Keratinocyte (primary cell): ENCODE measurements at regions not wholly inside any gene's neighbourhood (a gene's known extent, or its start where the extent isn't known, plus 50 kb on each side); places are given as distances from the start of the nearest gene placed in this dataset.

Source experiments
- DNase-seq: peaks from one replicate; pipeline ENCODE4 v3.0.0-alpha.2; 2011; ENCODE audit warnings: low read depth, missing footprints, low spot score
- FAIRE-seq: peaks from 2 replicates; lab custom pipeline; 2011; peaks lifted over from hg19 to GRCh38; lab: Jason Lieb, UNC
- H2AFZ ChIP-seq: 2 replicates; pipeline ENCODE4 v1.6.0; 2012; ENCODE audit warnings: low read length, control low read depth, inconsistent platforms; ENCODE audit not compliant: control insufficient read depth
- H3K27ac ChIP-seq: 2 replicates; pipeline ENCODE4 v1.5.1; 2011; ENCODE audit warnings: low read length; ENCODE audit not compliant: control insufficient read depth, insufficient read depth
- H3K27me3 ChIP-seq: 3 replicates; pipeline ENCODE4 v1.6.0; 2011; ENCODE audit warnings: low read length; ENCODE audit not compliant: control insufficient read depth, insufficient read depth; ENCODE audit errors: extremely low read depth
- H3K36me3 ChIP-seq, 2 experiments: 2 replicates in 1 of 2; 3 replicates in 1 of 2; pipeline ENCODE4 v1.5.1; 2011; ENCODE audit warnings: low read length in 2 of 2, mild to moderate bottlenecking in 1 of 2; ENCODE audit not compliant: control insufficient read depth in 2 of 2, insufficient read depth in 2 of 2; ENCODE audit errors: extremely low read depth in 1 of 2
- H3K4me1 ChIP-seq: 3 replicates; pipeline ENCODE4 v1.5.1; 2011; ENCODE audit warnings: low read length; ENCODE audit not compliant: control insufficient read depth, insufficient read depth; ENCODE audit errors: extremely low read depth
- H3K4me2 ChIP-seq: 3 replicates; pipeline ENCODE4 v1.6.0; 2011; ENCODE audit warnings: low read depth, low read length; ENCODE audit not compliant: control insufficient read depth, insufficient read depth; ENCODE audit errors: extremely low read depth
- H3K4me3 ChIP-seq, 3 experiments: fragments of 200-600 bp in 1 of 3; sonication (generic) in 1 of 3; 2 replicates in 2 of 3; 3 replicates in 1 of 3; pipeline ENCODE4 v1.5.1; 2011 to 2016; ENCODE audit warnings: low read length in 3 of 3, mild to moderate bottlenecking in 3 of 3, control low read depth in 2 of 3, inconsistent platforms in 1 of 3, low read depth in 1 of 3, mixed read lengths in 1 of 3, mixed run types in 1 of 3, moderate library complexity in 1 of 3; ENCODE audit not compliant: control insufficient read depth in 2 of 3, insufficient read depth in 2 of 3; ENCODE audit errors: extremely low read depth in 1 of 3
- H3K79me2 ChIP-seq: 2 replicates; pipeline ENCODE4 v1.6.0; 2012; ENCODE audit warnings: low read length; ENCODE audit not compliant: control insufficient read depth, insufficient read depth
- H3K9ac ChIP-seq: 3 replicates; pipeline ENCODE4 v1.6.0; 2011; ENCODE audit warnings: low read length; ENCODE audit not compliant: control insufficient read depth, insufficient read depth; ENCODE audit errors: extremely low read depth
- H3K9me1 ChIP-seq: 3 replicates; pipeline ENCODE4 v1.6.0; 2011; ENCODE audit warnings: low read length; ENCODE audit not compliant: control insufficient read depth, insufficient read depth; ENCODE audit errors: extremely low read depth
- H3K9me3 ChIP-seq: 2 replicates; pipeline ENCODE4 v1.5.1; 2012; ENCODE audit warnings: low read depth, low read length; ENCODE audit not compliant: control insufficient read depth
- H4K20me1 ChIP-seq: 3 replicates; pipeline ENCODE4 v1.6.0; 2011; ENCODE audit warnings: low read length; ENCODE audit not compliant: control insufficient read depth, insufficient read depth; ENCODE audit errors: extremely low read depth
- CTCF ChIP-seq, 3 experiments: IDR thresholded peaks in 1 of 3; conservative IDR thresholded peaks in 1 of 3; optimal IDR thresholded peaks in 1 of 3; 2 replicates in 2 of 3; 3 replicates in 1 of 3; pipeline versions ENCODE3 to v1.5.1; 2011; ENCODE audit warnings: low read length in 3 of 3, mild to moderate bottlenecking in 3 of 3, moderate library complexity in 2 of 3, control low read depth in 1 of 3, inconsistent platforms in 1 of 3; ENCODE audit not compliant: insufficient read depth in 2 of 3; ENCODE audit errors: extremely low read depth in 1 of 3
- EZH2 ChIP-seq: IDR thresholded peaks from one replicate; pipeline ENCODE4 v1.6.1; 2012; ENCODE audit warnings: inconsistent platforms, mild to moderate bottlenecking, low read length, moderate library complexity
- dilution Hi-C: fragments of 300-500 bp; cut with MboI; formaldehyde crosslinking; loops from one replicate; pipeline ENCODE4 v1.7.0; 2020; ENCODE audit warnings: low sequenced_read_pairs; ENCODE audit not compliant: extremely low pct_ligation_motif_present

DNA sequence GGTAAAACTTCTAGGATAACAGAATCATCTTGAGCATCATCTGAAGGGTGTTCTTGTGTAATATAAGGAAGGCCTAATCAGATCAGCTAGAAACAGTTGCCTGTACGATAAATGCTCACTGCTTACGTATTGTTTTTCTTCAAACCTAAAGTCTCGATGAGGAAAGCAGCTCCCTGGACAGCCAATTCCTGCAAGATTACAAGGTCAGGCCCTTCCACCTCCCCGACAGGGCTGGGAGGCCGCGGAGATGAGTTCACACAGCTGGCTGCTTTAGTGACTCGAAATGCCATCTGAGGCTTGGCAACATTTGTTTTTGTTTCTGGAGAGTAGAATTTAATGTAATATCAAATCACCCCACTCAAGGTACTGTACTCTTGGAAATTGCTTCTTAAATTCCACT lies 95.1 kb upstream of the PFKP start:
- Histone ChIP-seq H3K9me1 (no peaks in the 10 kb centered on the region), H3K4me3 (no peak overlapping the region), H2AFZ (no peak overlapping the region), H4K20me1 (no peaks in the 10 kb centered on the region), H3K79me2 (no peaks in the 10 kb centered on the region), H3K9me3 (no peaks in the 10 kb centered on the region), H3K27ac (no peak overlapping the region), H3K36me3 (no peaks in the 10 kb centered on the region), H3K4me2 (no peak overlapping the region), H3K9ac (no peak overlapping the region), H3K4me1 (no peaks in the 10 kb centered on the region), H3K27me3 (no peaks in the 10 kb centered on the region)
- DNase-seq: no peak
- no peak for FAIRE-seq
- dilution Hi-C loops: no loop called here
- TF ChIP-seq CTCF (optimal IDR thresholded peaks at IDR 0.05 in 1 of 3, IDR thresholded peaks at IDR 0.05 in 1 of 3, conservative IDR thresholded peaks at IDR 0.05 in 1 of 3; ENCODE audit: extremely low read depth in 1 of 3, insufficient read depth in 2 of 3, low read length in 3 of 3) (no peak), EZH2 (no peak)

DNA sequence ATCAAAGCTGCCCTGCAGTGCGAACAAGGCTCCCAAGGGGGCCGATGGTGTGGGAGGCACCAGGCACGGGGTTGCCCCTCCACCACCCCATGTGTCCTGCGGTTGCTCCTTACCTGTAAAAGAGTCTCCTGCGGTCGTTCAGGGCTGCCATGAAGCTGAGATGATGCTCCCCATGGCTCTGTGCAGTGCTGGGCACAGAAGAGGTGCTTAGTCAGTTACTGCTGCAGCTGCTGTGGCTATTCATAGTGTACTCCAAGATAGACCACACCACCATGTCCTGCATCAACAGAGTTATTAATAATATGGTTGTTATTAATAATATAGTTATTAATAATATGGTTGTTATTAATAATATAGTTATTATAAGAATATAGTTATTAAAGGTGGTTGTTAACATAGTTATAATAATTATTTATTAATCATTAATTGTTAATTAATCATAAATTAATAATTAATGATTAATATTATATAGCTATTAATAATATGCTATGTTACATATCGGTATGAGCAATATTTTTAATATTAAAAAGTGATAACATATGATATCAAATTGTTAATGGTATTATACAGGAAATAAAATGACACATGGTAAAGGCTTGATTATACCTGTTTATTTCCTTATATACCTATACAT lies 97.0 kb upstream of the PFKP start:
- TF ChIP-seq CTCF (optimal IDR thresholded peaks at IDR 0.05 in 1 of 3, IDR thresholded peaks at IDR 0.05 in 1 of 3, conservative IDR thresholded peaks at IDR 0.05 in 1 of 3; ENCODE audit: extremely low read depth in 1 of 3, insufficient read depth in 2 of 3, low read length in 3 of 3) (no peak), EZH2 (no peak)
- H3K4me2 ChIP-seq: no peak overlapping the region

More for the DNA sequence above, 97.0 kb upstream of the PFKP start:
- dilution Hi-C loops: no loop called here
- no peak overlapping the region for H3K9ac ChIP-seq
- no peak for FAIRE-seq
- no peak for DNase-seq
- no peak overlapping the region for H3K4me3 ChIP-seq
- H3K27ac ChIP-seq: no peak overlapping the region
- H4K20me1 ChIP-seq: no peaks in the 10 kb centered on the region
- H3K27me3 ChIP-seq: no peaks in the 10 kb centered on the region
- H3K79me2 ChIP-seq: no peaks in the 10 kb centered on the region
- no peaks in the 10 kb centered on the region for H3K9me1 ChIP-seq
- H2AFZ ChIP-seq: no peak overlapping the region
- no peaks in the 10 kb centered on the region for H3K36me3 ChIP-seq
- no peaks in the 10 kb centered on the region for H3K9me3 ChIP-seq
- no peaks in the 10 kb centered on the region for H3K4me1 ChIP-seq
